ENCODE measurements at regions not wholly inside any gene's neighbourhood (a gene's known extent, or its start where the extent isn't known, plus 50 kb on each side); places are given as distances from the start of the nearest gene placed in this dataset.

- peak overlapping the region; percentile 70 for H3K27ac ChIP-seq (ENCODE audit: low read depth, low read length, severe bottlenecking)
- no peaks in the 10 kb centered on the region for H3K36me3 ChIP-seq (ENCODE audit: control insufficient read depth, insufficient read depth, low read length)
- no peak overlapping the region for H3K4me3 ChIP-seq (ENCODE audit: extremely low read depth, insufficient read depth, low read length, poor library complexity, severe bottlenecking)
- H3K4me1 ChIP-seq (ENCODE audit: control insufficient read depth, insufficient read depth, low read length, poor library complexity, severe bottlenecking): peaks cover 44% of the 10 kb centered on the region
- WGBS, 2 experiments (ENCODE audit: insufficient coverage in 2 of 2): 84% methylated on average over 6 of the region's 8 CpGs; no CpG with 5 or more reads in 1 of the 2 experiments
- no peaks in the 10 kb centered on the region for H3K9me3 ChIP-seq (ENCODE audit: control insufficient read depth, low read length)
Measured at GRCh38 chr10:110407301-110408170, 90.2 kb upstream of the DUSP5 start.

GRCh38 chr10:110408203-110408871 lies 89.4 kb upstream of the DUSP5 start:
- H3K36me3 ChIP-seq (ENCODE audit: control insufficient read depth, insufficient read depth, low read length): no peaks in the 10 kb centered on the region
- H3K27ac ChIP-seq (ENCODE audit: low read depth, low read length, severe bottlenecking): peak overlapping the region; percentile 70
- H3K9me3 ChIP-seq (ENCODE audit: control insufficient read depth, low read length): no peaks in the 10 kb centered on the region
- H3K4me1 ChIP-seq (ENCODE audit: control insufficient read depth, insufficient read depth, low read length, poor library complexity, severe bottlenecking): peaks cover 46% of the 10 kb centered on the region
- WGBS, 2 experiments (ENCODE audit: insufficient coverage in 2 of 2): 73% methylated on average over 7 to 9 of the region's 10 CpGs
- no peak overlapping the region for H3K4me3 ChIP-seq (ENCODE audit: extremely low read depth, insufficient read depth, low read length, poor library complexity, severe bottlenecking)

DNA sequence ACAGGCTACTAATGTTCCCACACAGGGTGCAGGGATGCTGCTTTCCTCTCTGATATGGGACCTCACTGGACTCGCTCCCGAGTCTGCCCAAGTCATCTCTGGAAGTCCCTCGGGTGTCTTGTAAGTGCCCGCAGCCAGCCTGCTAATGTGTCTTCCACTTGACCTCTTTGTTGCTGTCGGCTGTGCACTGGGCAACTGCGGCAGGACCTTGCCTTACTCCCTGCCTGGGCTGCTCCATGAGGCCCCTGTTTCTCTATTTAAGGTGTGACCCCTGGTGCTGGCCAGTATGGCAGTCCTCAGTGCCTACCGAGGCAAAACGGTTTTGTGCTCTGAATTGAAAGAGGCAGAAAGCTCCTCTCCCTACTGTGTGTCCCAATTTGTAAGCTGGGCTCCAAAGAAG lies 88.8 kb upstream of the DUSP5 start:
- peak overlapping the region; percentile 6 for H3K27ac ChIP-seq (ENCODE audit: low read depth, low read length, severe bottlenecking)
- H3K4me3 ChIP-seq (ENCODE audit: extremely low read depth, insufficient read depth, low read length, poor library complexity, severe bottlenecking): no peak overlapping the region
- no peaks in the 10 kb centered on the region for H3K9me3 ChIP-seq (ENCODE audit: control insufficient read depth, low read length)
- 93 to 98% methylated on average over 8 of the region's 8 CpGs for WGBS, 2 experiments (ENCODE audit: insufficient coverage in 2 of 2)
- peaks cover 52% of the 10 kb centered on the region for H3K4me1 ChIP-seq (ENCODE audit: control insufficient read depth, insufficient read depth, low read length, poor library complexity, severe bottlenecking)
- H3K36me3 ChIP-seq (ENCODE audit: control insufficient read depth, insufficient read depth, low read length): no peaks in the 10 kb centered on the region

- Histone ChIP-seq H3K27ac (ENCODE audit: low read depth, low read length, severe bottlenecking) (peak overlapping the region; percentile 6), H3K4me1 (ENCODE audit: control insufficient read depth, insufficient read depth, low read length, poor library complexity, severe bottlenecking) (peaks cover 58% of the 10 kb centered on the region), H3K9me3 (ENCODE audit: control insufficient read depth, low read length) (no peaks in the 10 kb centered on the region), H3K36me3 (ENCODE audit: control insufficient read depth, insufficient read depth, low read length) (no peaks in the 10 kb centered on the region), H3K4me3 (ENCODE audit: extremely low read depth, insufficient read depth, low read length, poor library complexity, severe bottlenecking) (no peak overlapping the region)
- WGBS, 2 experiments (ENCODE audit: insufficient coverage in 2 of 2): 100% methylated on average over 1 to 2 of the region's 4 CpGs
Measured at GRCh38 chr10:110409488-110409887, 88.2 kb upstream of the DUSP5 start.

DNA sequence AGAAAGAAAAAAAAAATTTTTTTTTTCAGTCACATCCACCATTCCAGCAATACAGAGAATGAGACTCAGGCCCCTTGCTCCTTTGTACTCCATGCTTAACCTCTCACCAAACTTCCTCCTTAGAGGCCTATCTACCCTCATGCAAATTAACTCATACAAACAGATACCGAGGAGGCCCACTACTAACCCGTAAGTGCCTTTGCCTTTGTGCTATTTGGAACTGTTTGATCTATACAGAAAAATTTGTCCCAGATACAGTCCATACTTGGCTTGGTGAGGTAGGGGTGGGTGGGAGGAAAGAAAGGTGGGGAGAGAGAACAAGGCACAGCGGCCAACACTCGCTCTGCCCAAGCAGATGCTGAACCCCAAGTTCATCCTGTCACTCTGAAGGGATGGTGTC lies 87.8 kb upstream of the DUSP5 start:
- H3K4me3 ChIP-seq (ENCODE audit: extremely low read depth, insufficient read depth, low read length, poor library complexity, severe bottlenecking): no peak overlapping the region
- no peaks in the 10 kb centered on the region for H3K9me3 ChIP-seq (ENCODE audit: control insufficient read depth, low read length)
- peaks cover 62% of the 10 kb centered on the region for H3K4me1 ChIP-seq (ENCODE audit: control insufficient read depth, insufficient read depth, low read length, poor library complexity, severe bottlenecking)
- no peaks in the 10 kb centered on the region for H3K36me3 ChIP-seq (ENCODE audit: control insufficient read depth, insufficient read depth, low read length)
- 89 to 100% methylated on average over 3 of the region's 4 CpGs for WGBS, 2 experiments (ENCODE audit: insufficient coverage in 2 of 2)
- H3K27ac ChIP-seq (ENCODE audit: low read depth, low read length, severe bottlenecking): peak overlapping the region; percentile 72

DNA sequence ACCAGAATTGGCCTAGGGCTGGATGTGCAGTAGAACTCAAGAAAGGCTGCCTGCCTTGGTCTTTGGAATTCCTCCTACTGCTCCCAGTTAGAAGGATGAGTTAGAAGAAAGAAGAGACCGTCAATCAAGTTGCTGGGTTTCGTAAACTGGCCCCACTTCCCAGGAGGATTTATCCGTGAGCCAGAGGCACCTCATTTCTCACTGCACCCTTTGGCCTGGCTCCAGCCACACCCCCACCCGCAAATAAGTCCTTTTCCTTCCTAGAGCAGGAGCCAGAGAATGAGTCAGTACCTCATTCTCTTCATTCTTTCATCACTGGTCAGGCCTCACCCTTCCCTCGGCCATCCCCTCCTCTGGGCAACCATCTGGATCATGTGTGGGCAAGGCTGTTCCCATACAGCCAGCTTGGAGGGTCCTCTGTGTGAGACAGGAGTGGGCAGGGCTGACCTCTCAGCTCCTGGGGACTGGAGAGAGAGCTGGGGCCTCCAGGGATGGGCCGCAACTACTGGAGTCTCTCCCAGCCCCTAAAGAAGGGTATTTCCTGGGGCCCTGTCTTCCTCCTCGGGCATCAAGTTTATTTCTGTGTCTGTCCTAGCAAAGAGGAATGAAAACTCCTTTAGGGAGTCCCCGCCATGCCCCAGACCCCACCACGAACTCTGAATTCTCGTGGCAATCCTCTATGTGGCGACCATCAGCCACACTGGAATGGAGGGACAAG lies 87.2 kb upstream of the DUSP5 start:
- 79 to 88% methylated on average over 7 to 9 of the region's 11 CpGs for WGBS, 2 experiments (ENCODE audit: insufficient coverage in 2 of 2)
- H3K27ac ChIP-seq (ENCODE audit: low read depth, low read length, severe bottlenecking): peak overlapping the region; percentile 72

GRCh38 chr10:110411047-110411410 lies 86.7 kb upstream of the DUSP5 start:
- no peaks in the 10 kb centered on the region for H3K9me3 ChIP-seq (ENCODE audit: control insufficient read depth, low read length)
- H3K36me3 ChIP-seq (ENCODE audit: control insufficient read depth, insufficient read depth, low read length): no peaks in the 10 kb centered on the region
- 91 to 97% methylated on average over 7 to 9 of the region's 9 CpGs for WGBS, 2 experiments (ENCODE audit: insufficient coverage in 2 of 2)
- peaks cover 72% of the 10 kb centered on the region for H3K4me1 ChIP-seq (ENCODE audit: control insufficient read depth, insufficient read depth, low read length, poor library complexity, severe bottlenecking)
- peak overlapping the region; percentile 71 for H3K27ac ChIP-seq (ENCODE audit: low read depth, low read length, severe bottlenecking)
- H3K4me3 ChIP-seq (ENCODE audit: extremely low read depth, insufficient read depth, low read length, poor library complexity, severe bottlenecking): no peak overlapping the region

More for the DNA sequence above, 87.2 kb upstream of the DUSP5 start:
- peaks cover 67% of the 10 kb centered on the region for H3K4me1 ChIP-seq (ENCODE audit: control insufficient read depth, insufficient read depth, low read length, poor library complexity, severe bottlenecking)
- H3K4me3 ChIP-seq (ENCODE audit: extremely low read depth, insufficient read depth, low read length, poor library complexity, severe bottlenecking): no peak overlapping the region
- no peaks in the 10 kb centered on the region for H3K36me3 ChIP-seq (ENCODE audit: control insufficient read depth, insufficient read depth, low read length)
- H3K9me3 ChIP-seq (ENCODE audit: control insufficient read depth, low read length): no peaks in the 10 kb centered on the region

- no peaks in the 10 kb centered on the region for H3K9me3 ChIP-seq (ENCODE audit: control insufficient read depth, low read length)
- no peaks in the 10 kb centered on the region for H3K36me3 ChIP-seq (ENCODE audit: control insufficient read depth, insufficient read depth, low read length)
- H3K27ac ChIP-seq (ENCODE audit: low read depth, low read length, severe bottlenecking): no peak overlapping the region
- peaks cover 64% of the 10 kb centered on the region for H3K4me1 ChIP-seq (ENCODE audit: control insufficient read depth, insufficient read depth, low read length, poor library complexity, severe bottlenecking)
- no peak overlapping the region for H3K4me3 ChIP-seq (ENCODE audit: extremely low read depth, insufficient read depth, low read length, poor library complexity, severe bottlenecking)
- 100% methylated on average over 1 to 2 of the region's 2 CpGs for WGBS, 2 experiments (ENCODE audit: insufficient coverage in 2 of 2)
Measured at GRCh38 chr10:110413049-110413783, 84.5 kb upstream of the DUSP5 start.

GRCh38 chr10:110413903-110414547 lies 83.7 kb upstream of the DUSP5 start:
- no peak overlapping the region for H3K4me3 ChIP-seq (ENCODE audit: extremely low read depth, insufficient read depth, low read length, poor library complexity, severe bottlenecking)
- H3K9me3 ChIP-seq (ENCODE audit: control insufficient read depth, low read length): no peaks in the 10 kb centered on the region
- WGBS, 2 experiments (ENCODE audit: insufficient coverage in 2 of 2): 90 to 91% methylated on average over 10 to 11 of the region's 11 CpGs
- H3K36me3 ChIP-seq (ENCODE audit: control insufficient read depth, insufficient read depth, low read length): no peaks in the 10 kb centered on the region
- H3K4me1 ChIP-seq (ENCODE audit: control insufficient read depth, insufficient read depth, low read length, poor library complexity, severe bottlenecking): peaks cover 57% of the 10 kb centered on the region
- peak overlapping the region; percentile 43 for H3K27ac ChIP-seq (ENCODE audit: low read depth, low read length, severe bottlenecking)

Measured in mesodermal cell (in vitro differentiated cells).